ENCODE measurements at regions not wholly inside any gene's neighbourhood (a gene's known extent, or its start where the extent isn't known, plus 50 kb on each side); places are given as distances from the start of the nearest gene placed in this dataset.

GRCh38 chr2:16452123-16452522, 213.5 kb downstream of the CYRIA start:
- Histone ChIP-seq H3K36me3 (ENCODE audit: insufficient read depth, low read length) (no peaks in the 10 kb centered on the region), H3K4me3 (ENCODE audit: low read length) (no peak overlapping the region), H3K4me1 (ENCODE audit: insufficient read depth, low read length) (no peaks in the 10 kb centered on the region), H3K9me3 (ENCODE audit: control insufficient read depth in 1 of 2, insufficient read depth in 1 of 2, low read length in 2 of 2) (no peaks in the 10 kb centered on the region), H3K27ac (ENCODE audit: low read depth in 1 of 2, low read length in 2 of 2) (no peak overlapping the region), H3K27me3 (ENCODE audit: control insufficient read depth in 1 of 2, insufficient read depth in 2 of 2, low read length in 2 of 2) (no peaks in the 10 kb centered on the region)
- Mint-ChIP-seq H3K4me3 (no peak overlapping the region), H3K27ac (no peak overlapping the region), H3K36me3 (ENCODE audit: low read depth) (no peaks in the 10 kb centered on the region), H3K27me3 (no peaks in the 10 kb centered on the region), H3K9me3 (no peaks in the 10 kb centered on the region), H3K4me1 (ENCODE audit: low read depth) (no peaks in the 10 kb centered on the region)
- no peak for TF ChIP-seq CTCF (IDR thresholded peaks at IDR 0.05)
- CTCF ChIA-PET: no interaction called here
- DNase-seq (no peak), ATAC-seq (ENCODE audit: poor library complexity) (no peak)
- POLR2A ChIA-PET: no interaction called here
- intact Hi-C loops (cut with DNase I, micrococcal nuclease): no loop called here

DNA sequence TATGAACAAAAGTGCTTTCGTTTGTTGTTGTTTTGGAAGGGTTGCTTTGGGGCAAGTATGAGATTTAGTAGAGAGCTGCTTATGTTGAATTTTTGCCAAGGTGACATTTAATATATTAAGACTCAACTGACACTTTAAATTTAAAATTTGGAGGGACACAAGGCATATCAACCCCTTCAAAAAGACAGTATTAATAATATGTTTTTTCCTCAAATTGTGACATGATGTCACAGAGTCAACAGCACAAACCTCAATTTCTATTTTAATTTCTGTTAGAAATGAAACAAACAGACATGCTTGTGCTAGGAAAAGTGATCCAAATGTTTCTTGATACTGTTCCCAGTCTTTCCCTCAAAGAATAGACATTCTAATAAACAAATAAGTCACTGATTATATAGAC, 218.9 kb downstream of the CYRIA start:
- Mint-ChIP-seq H3K4me3 (no peak overlapping the region), H3K9me3 (no peaks in the 10 kb centered on the region), H3K4me1 (ENCODE audit: low read depth) (no peaks in the 10 kb centered on the region), H3K36me3 (ENCODE audit: low read depth) (no peaks in the 10 kb centered on the region), H3K27me3 (no peaks in the 10 kb centered on the region), H3K27ac (no peak overlapping the region)
- no peaks in the 10 kb centered on the region for H3K9me3 ChIP-seq (ENCODE audit: control insufficient read depth in 1 of 2, insufficient read depth in 1 of 2, low read length in 2 of 2)
- no peak for TF ChIP-seq CTCF (IDR thresholded peaks at IDR 0.05)
- no peaks in the 10 kb centered on the region for H3K36me3 ChIP-seq (ENCODE audit: insufficient read depth, low read length)
- no peak overlapping the region for H3K27ac ChIP-seq (ENCODE audit: low read depth in 1 of 2, low read length in 2 of 2)
- ATAC-seq (ENCODE audit: poor library complexity): no peak
- POLR2A ChIA-PET: no interaction called here
- no peak overlapping the region for H3K4me3 ChIP-seq (ENCODE audit: low read length)
- CTCF ChIA-PET: no interaction called here
- no peaks in the 10 kb centered on the region for H3K27me3 ChIP-seq (ENCODE audit: control insufficient read depth in 1 of 2, insufficient read depth in 2 of 2, low read length in 2 of 2)
- no peaks in the 10 kb centered on the region for H3K4me1 ChIP-seq (ENCODE audit: insufficient read depth, low read length)
- DNase-seq: no peak
- intact Hi-C loops (cut with DNase I, micrococcal nuclease): no loop called here

GRCh38 chr2:16442971-16443370, 222.7 kb downstream of the CYRIA start:
- H3K4me1 ChIP-seq (ENCODE audit: insufficient read depth, low read length): no peaks in the 10 kb centered on the region
- intact Hi-C loops (cut with DNase I, micrococcal nuclease): no loop called here
- no peak for DNase-seq
- POLR2A ChIA-PET: no interaction called here
- Mint-ChIP-seq H3K4me1 (ENCODE audit: low read depth) (no peaks in the 10 kb centered on the region), H3K27ac (no peak overlapping the region), H3K27me3 (peaks cover 6% of the 10 kb centered on the region), H3K4me3 (no peak overlapping the region), H3K9me3 (no peaks in the 10 kb centered on the region), H3K36me3 (ENCODE audit: low read depth) (no peaks in the 10 kb centered on the region)
- H3K4me3 ChIP-seq (ENCODE audit: low read length): no peak overlapping the region
- no peak for TF ChIP-seq CTCF (IDR thresholded peaks at IDR 0.05)
- H3K9me3 ChIP-seq (ENCODE audit: control insufficient read depth in 1 of 2, insufficient read depth in 1 of 2, low read length in 2 of 2): peaks cover 0 to 4% of the 10 kb centered on the region in 2 experiments
- ATAC-seq (ENCODE audit: poor library complexity): no peak
- no peak overlapping the region for H3K27ac ChIP-seq (ENCODE audit: low read depth in 1 of 2, low read length in 2 of 2)
- no peaks in the 10 kb centered on the region for H3K36me3 ChIP-seq (ENCODE audit: insufficient read depth, low read length)
- CTCF ChIA-PET: no interaction called here
- H3K27me3 ChIP-seq (ENCODE audit: control insufficient read depth in 1 of 2, insufficient read depth in 2 of 2, low read length in 2 of 2): peaks cover 0 to 5% of the 10 kb centered on the region in 2 experiments
